ENCODE measurements at regions not wholly inside any gene's neighbourhood (a gene's known extent, or its start where the extent isn't known, plus 50 kb on each side); places are given as distances from the start of the nearest gene placed in this dataset.
"Not testable (repeated sequence)": the region's sequence is repeated elsewhere in the genome, so short reads cannot be mapped to it uniquely, and the experiment has no call there.

DNA sequence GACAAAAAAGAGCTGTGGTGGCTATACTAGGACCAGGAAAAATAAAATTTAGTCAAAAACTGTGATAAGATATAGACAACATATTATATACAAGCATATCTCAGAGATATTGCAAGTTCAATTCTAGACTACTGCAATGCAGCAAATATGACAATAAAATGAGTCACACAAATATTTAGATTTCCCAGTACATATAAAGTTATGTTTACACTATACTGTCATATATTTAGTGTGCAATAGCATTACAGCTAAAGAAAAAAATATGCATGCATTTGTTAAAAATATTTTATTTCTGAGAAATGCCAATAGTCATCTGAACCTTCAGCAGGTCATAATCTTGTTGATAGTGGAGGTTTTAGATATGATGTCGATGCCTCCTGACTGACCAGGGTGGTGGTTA, 72.1 kb downstream of the AKR1C4 start:
- no peak for DNase-seq

DNA sequence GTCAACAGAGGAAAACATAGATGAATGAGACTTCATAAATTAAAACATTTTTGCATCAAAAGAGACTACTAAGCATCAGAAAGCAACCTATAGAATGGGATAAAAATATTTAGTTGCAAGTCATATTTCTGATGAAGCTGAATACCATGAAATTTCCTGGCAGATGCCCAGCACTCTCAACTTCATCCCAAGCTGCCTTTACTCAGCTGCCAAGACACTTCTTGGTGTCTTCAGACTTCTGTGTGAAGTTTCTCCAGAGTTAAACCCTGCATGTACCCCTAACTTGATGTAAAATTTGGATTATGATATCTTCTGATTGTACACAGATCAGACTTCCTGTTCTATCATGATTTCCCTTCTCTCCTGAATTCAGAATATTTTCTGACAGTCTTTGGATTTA, 73.2 kb downstream of the AKR1C4 start:
- no peak for DNase-seq

DNA sequence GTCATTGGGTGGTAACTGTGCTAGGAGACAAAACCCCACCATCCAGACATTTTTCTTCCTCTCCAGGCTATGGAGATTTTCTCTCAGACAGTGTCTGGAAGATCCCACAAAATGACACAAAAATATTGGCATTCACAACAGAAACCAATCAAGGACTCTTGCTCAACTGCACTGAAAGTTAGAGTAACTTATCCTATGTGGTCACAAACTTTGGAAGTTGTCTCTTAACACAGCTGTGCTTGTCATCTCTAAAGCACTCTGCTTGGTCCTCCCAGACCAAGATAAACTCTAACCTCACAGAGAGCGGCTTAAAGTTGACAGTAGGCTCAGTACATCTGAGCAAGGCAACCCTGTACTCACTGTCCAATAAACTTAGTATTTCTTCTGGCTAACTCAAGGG, 74.9 kb downstream of the AKR1C4 start:
- DNase-seq: no peak

DNA sequence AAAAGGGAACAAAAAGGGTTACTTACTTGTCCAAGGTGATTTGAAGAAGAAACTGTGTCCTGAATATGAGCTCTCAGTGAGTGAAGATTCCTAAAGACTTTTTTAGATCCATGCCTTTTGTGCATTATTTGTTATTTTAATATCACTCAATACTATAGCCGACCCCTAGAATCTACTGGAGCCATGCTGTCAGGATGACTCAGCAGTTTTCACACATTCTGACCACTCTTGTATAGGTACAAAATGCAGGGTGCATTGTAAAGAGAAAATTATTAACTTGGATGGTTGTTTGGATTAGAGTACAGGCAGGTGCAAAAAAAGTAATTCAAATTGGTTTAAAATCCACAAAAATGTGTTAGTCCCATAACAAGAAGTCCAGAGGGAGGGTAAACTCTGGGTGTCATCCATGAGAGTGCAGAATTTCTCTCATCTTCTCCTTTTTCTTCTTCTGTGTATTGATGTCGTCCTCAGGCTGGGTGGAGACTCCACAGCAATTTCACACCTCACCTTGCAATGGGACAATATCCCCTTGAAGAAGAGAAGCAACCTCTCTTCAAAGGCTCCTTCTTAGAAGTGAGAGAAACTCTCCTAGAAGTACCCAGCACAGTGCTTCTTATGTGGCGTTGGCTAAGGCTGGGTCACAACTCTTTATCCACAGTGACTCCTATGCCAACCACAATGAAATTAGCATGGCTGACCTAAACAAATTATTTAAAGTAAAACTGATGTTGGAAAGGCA, 75.6 kb downstream of the AKR1C4 start:
- no peak for DNase-seq

DNA sequence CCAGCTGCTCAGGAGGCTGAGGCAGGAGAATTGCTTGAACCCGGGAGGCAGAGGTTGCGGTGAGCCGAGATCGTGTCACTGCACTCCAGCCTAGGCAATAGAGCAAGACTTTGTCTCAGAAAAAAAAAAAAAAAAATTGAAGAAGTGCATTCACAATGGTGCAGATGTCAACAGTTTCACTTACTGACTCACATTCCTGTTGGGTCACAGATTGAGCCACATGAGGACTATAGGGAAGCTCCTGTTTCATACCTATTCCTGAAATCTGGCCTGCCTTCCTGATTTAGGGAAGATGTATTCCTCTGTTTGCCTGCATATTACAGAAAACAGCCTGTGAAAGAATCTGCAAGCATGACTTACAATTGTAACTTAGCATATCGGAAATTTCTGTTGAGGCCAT, 78.2 kb downstream of the AKR1C4 start:
- no peak for DNase-seq

DNA sequence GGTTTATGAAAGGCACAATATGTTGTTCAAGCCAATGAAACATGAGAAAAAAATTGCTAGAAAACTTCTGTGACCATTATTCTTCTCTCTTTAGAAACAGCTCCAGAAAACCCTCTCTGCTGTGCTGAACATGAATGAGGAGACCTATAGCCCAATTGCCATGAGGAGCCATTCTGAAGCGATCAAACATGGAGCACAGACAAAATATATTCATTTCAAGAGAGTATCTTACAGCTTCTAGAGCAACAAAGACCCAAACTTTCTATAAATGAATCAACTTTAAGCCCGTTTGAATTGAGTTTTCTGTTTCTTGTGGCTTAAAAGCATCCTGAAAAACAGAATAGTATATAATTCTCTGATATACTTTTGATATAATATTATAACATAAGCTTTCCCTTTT, 83.4 kb upstream of the UCN3 start:
- no peak for DNase-seq

DNA sequence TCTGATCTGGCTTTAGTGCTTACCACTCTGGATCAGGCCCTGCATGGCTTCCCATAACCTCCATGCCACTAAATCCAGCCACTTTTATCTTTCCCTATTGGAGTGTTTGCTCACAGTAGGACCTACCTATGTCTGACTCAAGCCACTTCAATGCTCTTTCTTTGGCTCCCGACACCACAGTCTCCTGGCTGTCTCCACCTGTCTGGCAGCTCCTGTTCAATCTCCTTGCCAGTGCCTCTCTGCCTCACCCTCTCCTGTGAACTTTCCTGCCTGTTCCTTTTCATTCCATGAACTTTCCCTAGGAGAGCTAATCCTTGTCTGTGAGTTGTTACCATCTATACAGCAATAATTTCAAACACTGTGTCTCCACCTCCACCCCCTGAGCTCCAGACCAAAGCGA, 82.6 kb upstream of the UCN3 start:
- DNase-seq: no peak

DNA sequence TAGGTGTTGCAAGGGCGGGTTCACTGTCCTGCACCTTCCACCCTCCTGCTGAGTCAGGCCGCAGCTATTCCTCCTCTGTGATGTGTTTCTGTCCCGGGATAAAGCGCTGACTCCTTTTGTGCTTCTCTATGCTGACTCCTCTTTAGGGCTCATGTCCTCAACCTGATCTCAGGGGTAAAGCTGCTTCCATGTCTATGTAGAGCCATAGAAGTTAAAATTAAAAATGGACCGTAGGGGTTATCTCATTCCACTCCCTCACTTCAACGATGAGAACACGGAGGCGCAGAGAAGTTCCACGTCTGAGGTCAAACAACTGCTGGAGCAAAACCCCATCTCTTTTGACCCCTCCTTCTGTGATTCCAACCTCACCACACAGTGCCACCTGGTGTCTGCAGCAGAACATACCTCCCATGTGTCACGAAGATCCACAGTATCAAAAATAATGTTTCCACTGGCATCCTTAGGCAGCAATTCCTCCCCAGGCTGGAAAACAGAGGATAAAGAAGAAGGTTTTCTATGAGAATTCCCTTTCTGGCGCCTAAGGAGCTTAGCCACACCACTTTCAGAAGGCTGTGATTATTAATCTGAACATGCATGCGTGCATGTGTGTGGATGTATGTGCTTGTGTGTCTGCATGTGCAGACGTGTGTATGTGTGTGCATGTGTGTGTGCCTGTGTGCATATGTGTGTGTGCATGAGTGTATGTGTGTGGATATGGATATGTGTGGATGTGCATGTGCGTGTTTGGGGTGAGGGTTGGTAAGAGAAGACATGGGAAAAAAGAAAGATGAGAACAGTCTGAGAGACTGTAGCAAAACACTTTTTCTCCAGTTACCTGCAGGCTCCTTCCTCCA, 81.2 kb upstream of the UCN3 start:
- peak; percentile 79 for DNase-seq

DNA sequence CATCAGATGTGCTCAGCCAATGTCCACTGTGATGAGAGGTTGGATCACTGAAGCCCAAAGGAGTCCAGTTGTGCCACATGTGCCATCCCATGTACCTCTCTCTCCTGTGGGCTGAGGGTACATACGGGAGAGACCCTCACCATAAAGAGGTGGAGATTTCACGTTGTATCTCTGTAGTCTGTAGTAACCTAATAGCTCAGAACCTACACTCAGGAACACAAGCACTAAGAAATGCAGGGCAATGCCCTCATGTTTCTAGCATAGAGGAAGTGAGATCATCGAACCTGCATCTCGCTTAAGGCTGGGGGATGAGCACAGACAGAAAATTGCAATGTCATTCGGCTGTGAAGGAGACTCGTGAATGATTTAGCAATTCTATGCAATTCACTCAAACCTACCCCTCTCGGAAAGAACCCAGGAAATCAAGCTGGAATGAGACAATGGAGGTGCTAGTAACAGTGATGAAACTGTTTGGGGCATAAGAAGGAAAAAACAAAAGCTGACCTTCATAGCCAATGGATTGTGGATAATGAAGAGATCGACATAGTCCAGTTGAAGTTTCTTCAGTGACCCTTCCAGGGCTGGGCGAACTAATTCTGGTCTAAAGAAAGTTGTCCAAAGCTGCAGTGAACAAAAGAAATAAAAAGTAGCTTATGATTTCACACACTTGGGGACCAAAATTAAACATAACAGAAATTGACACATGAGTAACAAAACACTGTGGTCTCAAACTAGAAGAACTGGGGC, 80.3 kb upstream of the UCN3 start:
- DNase-seq: peak; percentile 54

DNA sequence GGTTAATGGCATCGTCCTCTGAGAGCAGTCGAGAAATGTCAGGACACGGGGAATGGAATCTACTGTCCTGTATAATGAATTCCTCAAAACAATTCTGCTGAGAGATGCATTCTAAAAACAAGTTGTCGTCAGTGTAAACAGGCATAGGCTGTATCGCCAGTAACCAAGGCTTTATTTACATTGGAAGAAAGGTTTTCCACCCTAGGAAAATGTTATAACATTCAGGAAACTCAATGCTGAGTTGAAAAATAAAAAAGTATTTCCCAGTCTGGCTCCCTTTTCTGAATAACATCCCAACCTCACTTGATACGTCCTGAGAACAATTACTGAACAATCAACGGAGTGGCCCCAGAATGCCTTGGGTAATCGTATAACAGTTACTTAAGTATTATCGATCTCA, 79.6 kb upstream of the UCN3 start:
- DNase-seq: no peak

DNA sequence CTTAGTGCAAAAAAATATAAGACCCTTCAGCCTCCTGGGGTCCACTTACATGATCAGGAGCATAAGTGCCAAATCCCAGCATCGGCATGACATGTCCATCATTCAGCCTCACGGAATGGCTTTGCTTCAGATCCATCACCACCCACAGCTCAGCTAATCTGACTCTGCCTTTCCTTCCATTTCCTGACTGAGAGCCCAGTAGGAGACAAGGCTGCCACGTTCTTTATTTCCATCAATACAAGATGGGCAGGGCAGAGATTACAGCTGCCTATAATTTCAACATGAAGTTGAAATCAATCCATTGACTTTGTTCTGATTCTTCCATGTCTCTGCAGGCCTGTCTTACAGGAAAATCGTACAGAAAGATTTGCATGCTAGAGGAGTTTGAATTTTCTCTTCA, 76.4 kb upstream of the UCN3 start:
- no peak for DNase-seq

DNA sequence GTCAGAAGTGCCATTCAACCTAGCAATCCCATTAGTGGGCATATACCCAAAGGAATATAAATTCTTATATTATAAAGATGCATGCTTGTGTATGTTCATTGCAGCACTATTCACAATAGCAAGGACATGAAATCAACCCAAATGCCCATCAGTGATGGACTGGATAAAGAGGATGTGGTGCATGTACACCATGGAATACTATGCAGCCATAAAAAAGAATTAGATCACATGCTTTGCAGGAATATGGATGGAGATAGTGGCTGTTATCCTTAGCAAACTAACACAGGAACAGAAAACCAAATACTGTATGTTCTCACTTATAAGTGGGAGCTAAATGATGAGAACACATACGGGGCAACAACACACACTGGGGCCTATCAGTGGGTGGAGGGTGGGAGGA, 75.5 kb upstream of the UCN3 start:
- DNase-seq: not testable (repeated sequence)

DNA sequence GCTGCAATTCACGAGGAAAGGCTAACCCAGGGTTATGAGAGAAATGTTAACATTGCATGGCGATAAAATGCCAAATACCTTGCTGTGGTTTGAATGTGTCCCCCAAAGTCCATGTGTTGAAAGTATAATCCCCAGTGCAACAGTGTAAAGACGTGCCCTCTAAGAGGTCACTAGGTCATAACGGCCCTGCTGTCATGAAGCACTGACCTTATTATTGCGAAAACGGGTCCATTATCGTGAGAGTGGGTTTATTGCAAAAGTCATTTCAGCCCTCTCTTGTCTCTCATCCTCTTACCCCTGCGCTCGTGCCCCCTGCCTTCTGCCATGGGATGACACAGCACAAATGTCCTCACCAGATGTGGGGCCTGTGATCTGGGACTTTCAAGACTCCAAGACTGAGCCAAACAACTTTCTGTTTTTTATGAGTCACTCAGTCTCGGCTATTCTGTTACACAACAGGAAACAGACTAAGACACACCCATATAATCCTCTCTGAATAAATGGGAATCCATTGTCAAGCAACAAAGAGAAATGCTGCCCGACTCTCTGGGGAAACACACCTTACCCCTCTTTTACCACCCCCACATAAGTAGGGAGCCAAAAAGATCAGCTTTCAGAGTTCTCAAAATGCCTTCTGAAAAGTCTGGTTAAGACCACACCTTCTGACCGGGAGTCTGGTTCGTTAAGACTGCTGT, 73.1 kb upstream of the UCN3 start:
- DNase-seq: peak; percentile 84

DNA sequence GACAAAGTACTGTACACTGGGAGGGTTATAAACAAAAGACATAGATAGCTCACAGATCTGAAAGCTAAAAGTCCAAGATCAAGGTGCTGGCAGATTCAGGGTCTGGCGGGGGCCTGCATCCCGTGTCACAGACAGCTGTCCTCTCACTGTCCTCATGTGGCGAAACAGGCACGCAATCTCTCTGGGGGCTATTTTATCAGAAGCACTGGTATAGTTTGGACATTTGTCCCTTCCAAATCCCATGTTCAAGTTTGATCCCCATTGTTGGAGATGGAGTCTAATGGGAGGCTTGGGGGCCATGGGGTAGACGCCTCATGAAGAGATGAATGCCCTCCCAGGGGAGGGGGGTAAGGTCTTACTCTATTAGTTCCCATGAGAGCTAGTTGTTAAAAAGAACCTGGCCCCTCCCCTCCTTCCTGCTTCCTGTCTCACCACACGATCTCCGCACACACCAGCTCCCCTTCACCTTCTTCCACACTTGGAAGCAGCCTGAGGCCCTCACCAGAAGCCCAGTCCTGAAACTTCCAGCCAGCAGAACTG, 72.5 kb upstream of the UCN3 start:
- peak; percentile 80 for DNase-seq

DNA sequence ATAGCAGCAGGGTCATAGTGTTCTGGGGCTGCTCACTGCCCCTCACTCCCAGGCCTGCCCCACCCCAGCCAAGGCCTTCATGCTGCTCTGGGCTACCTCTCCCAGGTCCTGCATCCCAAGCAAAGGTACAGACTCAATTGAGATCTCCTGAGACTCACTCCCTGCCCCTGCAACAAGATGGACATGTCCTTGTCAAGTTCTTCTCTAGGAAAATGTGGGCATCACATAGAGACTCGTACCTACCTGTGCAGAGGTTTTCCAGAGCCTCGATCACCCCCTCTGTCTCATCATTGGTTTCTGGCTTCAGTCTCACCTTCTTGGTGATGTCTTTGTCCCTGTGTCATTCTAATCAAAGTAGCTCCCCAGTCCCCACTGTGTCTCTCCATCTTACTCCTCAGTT, 71.8 kb upstream of the UCN3 start:
- peak; percentile 24 for DNase-seq

DNA sequence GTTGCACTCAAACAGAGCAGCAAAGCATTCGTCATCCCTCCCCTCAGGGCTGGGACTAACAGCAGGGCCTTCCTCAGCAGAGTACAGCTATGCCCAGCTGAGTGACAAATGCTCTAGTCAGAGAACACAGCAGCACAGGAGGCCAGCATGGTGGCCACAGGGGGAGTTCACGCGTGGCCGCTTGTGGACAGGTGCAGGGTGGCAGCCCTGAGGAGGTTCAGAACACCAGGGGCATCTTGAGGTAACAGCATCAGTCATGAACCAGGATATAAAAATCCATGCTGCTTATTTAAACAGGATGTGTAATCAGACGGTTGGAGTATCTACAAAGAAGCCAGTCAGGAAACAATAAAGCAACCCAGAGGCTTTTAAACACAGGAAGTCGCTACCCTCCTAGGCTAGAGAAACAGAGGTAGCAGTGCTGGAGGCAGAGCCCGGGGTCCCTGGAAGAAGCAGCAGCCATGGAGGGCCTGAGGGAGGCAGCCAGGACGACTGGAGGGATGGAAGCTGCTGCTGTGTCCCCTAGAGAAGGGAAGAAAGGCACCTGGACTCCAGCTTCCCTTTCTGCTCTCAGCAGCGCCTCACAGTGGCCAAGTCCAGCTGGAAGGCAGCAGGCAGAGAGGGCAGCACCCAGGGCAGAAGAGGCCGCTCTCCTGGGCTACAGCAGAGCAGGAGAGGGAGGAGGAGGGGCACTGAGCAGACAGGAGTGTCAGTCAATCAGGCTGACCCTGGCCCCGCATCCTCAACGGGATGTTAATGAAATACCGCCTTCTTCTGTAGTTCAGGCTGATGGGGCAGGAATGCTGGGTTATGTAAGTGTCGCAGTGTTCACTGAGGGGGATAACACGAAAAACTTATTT, 70.8 kb upstream of the UCN3 start:
- DNase-seq: peak; percentile 75

DNA sequence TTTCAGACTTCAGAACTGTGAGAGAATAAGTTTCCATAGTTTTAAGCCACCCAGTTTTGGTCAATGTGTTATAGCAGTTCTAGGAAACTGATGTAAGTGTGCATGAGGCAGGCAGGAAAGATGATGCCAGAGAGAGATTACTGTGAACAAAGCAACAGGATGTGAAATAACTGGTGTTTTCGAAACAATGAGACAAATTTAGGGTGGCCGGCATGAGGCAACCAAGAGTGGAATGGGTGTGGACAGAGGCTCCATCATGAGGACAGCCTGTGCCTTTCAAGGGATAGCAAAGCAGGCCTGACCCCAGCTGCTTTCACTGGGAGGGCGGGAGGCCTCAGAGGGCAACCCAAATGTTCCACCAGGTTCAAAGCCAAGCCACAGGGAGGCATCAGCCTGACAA, 67.3 kb upstream of the UCN3 start:
- DNase-seq: peak; percentile 56

DNA sequence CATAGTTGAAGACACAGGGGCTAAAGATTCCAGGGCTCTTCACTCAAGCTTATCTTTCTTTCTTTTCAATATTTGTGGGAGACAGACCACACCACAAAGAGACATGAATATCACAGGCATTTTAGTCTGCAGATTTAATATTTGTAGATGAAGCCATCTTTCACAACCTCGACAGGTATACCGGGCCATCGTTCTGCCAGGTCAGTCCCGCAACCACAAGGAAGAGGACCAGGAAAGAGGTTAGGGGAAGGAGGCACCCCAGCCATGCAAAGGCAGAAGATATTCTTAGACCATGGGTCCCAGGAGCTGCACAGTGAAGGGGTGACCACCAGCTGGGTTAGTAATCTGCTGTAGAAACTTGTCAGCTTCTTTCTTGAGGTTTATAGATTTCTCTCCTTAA, 66.8 kb upstream of the UCN3 start:
- DNase-seq: no peak

DNA sequence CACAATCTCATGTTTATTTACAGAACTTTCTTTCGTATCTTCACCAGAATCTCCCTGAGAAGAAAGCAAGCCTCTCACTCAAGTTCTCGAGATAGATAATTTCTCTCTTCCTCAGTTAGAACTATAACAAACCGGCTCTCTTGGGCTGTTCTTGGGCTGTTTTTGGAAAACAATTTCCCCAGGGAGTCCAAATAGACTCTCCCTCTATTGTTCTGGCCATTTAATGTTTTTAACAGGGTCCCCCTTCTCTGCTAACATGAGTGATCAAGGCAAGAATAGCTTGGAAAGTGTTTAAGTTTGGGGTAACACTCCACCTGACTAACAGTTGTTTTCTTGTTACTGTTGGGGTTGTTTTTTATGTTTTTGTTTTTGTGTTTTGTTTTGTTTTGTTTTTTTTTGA, 64.8 kb upstream of the UCN3 start:
- no peak for DNase-seq

DNA sequence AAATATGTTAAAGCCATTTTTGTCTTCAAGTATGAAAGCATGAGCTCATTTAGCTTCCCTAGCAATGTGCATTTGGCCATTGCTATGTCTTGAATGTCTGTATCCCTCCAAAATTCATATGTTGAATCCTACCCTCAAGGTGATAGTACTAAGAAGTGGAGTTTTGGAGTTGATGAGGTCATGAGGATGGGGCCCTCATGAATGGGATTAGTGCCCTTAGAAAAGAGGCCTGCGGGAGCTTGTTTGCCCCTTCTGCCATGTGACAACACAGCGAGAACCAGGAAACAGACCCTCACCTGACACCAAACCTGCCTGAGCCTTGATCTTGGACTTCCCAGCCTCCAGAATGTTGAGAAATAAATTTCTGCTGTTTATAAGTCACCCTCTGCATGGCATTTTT, 61.3 kb upstream of the UCN3 start:
- DNase-seq: no peak

DNA sequence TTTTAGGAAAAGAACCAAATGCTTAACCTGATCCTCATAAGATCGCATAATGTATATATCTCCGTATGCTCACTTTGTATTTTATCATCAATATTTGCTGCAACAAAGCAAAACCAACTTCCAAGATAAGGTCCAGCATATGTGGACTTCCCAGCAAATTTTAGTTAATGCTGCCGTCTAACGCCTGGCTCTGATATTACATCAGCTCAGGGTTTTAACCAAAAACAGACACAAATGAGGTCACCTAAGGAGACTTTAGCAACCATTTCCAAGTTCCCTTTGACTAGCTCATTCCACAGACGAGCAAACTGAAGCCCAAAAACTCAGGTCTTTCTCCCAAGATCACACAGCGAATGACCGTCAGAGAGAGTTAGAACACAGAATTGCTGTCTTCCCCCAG, 59.4 kb upstream of the UCN3 start:
- no peak for DNase-seq

DNA sequence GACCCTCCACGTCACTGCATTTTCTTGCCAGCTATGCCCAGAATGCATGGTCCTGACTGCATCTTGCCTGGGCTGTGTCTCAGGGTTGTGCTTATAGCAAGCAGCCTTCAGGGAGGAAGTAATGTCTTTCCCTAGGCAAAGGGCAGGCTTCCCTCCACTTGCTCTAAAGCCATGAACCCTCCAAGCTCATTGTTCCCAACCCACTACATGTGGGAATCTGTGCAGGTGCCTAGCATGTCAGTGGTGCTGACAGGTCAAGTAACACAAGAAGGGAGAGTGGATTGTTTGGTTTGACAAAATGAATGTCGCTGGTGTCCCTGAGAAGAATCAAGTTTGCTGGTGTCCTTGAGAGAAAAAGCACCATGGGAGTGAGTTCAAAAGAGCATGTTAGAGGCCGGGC, 53.9 kb upstream of the UCN3 start:
- DNase-seq: no peak

All from CD4-positive, alpha-beta T cell treated with Interleukin-17A for 4 hours (primary cell).